ENCODE measurements at regions not wholly inside any gene's neighbourhood (a gene's known extent, or its start where the extent isn't known, plus 50 kb on each side); places are given as distances from the start of the nearest gene placed in this dataset.
"Not testable (repeated sequence)": the region's sequence is repeated elsewhere in the genome, so short reads cannot be mapped to it uniquely, and the experiment has no call there.

DNA sequence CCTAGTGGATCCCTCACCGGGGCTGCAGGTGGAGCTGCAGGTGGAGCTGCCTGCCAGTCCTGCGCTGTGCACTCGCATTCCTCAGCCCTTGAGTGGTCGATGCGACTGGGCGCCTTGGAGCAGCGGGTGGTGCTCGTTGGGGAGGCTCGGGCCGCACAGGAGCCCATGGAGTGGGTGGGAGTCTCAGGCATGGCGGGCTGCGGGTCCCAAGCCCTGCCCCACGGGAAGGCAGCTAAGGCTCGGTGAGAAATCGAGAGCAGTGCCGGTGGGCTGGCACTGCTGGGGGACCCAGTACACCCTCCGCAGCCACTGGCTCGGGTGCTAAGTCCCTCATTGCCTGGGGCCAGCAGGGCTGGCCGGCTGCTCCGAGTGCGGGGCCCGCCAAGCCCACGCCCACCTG is 351.8 kb upstream of the CITED2 start:
- not testable (repeated sequence) for H3K4me1 ChIP-seq (ENCODE audit: insufficient read depth, low read length); H3K9ac ChIP-seq (ENCODE audit: low read depth, low read length); H3K36me3 ChIP-seq (ENCODE audit: insufficient read depth, low read length); H3K9me3 ChIP-seq (ENCODE audit: insufficient read depth, low read depth, low read length); H3K27ac ChIP-seq (ENCODE audit: low read depth, low read length); H3K27me3 ChIP-seq (ENCODE audit: insufficient read depth, low read length); H3K4me3 ChIP-seq (ENCODE audit: low read length)
- 94% methylated on average over 23 of the region's 23 CpGs for WGBS

DNA sequence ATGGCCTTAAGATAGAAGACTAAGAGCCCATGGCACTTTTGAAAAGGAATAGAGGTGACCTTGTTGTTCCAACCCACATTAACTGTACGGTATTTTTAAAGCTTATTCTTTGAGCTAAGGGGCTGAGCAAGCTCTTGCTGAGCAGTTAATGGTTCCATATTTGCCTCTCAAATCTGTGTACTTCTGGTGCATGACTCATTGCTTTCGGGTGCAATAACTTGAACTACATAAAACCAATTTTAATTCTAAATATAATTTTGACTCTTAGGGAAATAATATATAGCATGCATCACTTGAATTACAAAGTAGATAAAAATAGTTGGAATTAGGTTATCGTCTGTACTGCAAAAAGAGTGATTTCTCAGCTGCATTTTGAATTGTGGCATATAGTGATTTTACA is 348.1 kb upstream of the CITED2 start:
- 84% methylated on average over 3 of the region's 3 CpGs for WGBS
- H3K36me3 ChIP-seq (ENCODE audit: insufficient read depth, low read length), result no peaks in the 10 kb centered on the region
- no peaks in the 10 kb centered on the region for H3K27me3 ChIP-seq (ENCODE audit: insufficient read depth, low read length)

DNA sequence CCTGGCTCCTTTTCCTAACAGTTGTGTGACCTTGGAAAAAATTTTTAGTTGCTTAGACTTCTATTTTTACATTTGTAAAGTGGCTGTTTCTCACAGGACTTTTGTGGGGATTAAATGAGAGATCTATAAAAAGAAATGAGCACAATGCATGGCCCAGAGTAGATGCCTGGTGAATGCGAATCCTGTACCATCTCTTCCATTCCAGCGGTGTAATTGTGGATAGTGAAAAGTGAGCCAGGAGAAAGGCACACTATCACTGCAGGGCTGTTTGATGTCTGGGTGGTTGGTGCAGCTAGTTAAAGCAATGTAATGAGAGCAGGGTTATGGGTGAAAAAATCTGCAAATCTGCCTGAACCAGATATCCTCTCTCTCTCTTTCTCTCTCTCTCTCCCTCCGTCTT is 347.5 kb upstream of the CITED2 start:
- WGBS, result 92% methylated on average over 2 of the region's 3 CpGs

More for the DNA sequence above, 348.1 kb upstream of the CITED2 start:
- no peak overlapping the region for H3K4me3 ChIP-seq (ENCODE audit: low read length)
- no peak overlapping the region for H3K9ac ChIP-seq (ENCODE audit: low read depth, low read length)
- H3K4me1 ChIP-seq (ENCODE audit: insufficient read depth, low read length), result peaks cover 7% of the 10 kb centered on the region
- H3K27ac ChIP-seq (ENCODE audit: low read depth, low read length), result no peak overlapping the region
- 0 out of 2 replicates have a peak, but pooled peaks cover 3% of the 10 kb centered on the region for H3K9me3 ChIP-seq (ENCODE audit: insufficient read depth, low read depth, low read length)

DNA sequence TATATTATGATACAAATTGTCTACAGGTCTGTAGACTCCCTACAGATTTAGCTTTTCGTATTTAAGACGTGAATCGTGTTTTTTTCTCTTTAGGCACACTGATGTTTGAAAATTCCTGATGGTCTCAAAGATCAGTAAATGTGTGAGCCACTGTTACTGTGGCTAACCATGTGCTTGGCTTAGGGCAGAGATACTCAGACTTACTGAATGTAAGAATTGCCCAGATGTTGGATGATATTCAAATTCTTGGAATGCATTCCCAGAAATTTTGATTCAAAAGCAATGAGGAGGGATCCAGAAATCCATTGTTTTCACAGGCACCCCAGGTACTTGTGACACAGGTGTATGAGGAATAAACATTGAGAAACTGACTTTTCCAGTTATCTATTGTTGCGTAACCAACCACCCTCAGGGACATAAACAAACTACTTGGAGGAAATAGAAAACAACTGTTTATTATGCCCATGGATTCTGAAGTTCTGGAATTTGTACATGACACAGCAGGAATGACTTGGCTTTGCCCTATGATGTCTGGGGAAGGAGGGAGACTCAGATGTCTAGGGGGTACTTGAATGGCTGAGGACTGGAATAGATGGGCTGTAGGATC is 339.6 kb upstream of the CITED2 start:
- Histone ChIP-seq H3K9me3 (ENCODE audit: insufficient read depth, low read depth, low read length) (no peaks in the 10 kb centered on the region), H3K9ac (ENCODE audit: low read depth, low read length) (no peak overlapping the region), H3K4me1 (ENCODE audit: insufficient read depth, low read length) (no peaks in the 10 kb centered on the region), H3K4me3 (ENCODE audit: low read length) (no peak overlapping the region), H3K36me3 (ENCODE audit: insufficient read depth, low read length) (no peaks in the 10 kb centered on the region), H3K27me3 (ENCODE audit: insufficient read depth, low read length) (no peaks in the 10 kb centered on the region), H3K27ac (ENCODE audit: low read depth, low read length) (no peak overlapping the region)
- WGBS, result 95% methylated on average over 3 of the region's 4 CpGs

More for the DNA sequence above, 347.5 kb upstream of the CITED2 start:
- Histone ChIP-seq H3K9ac (ENCODE audit: low read depth, low read length) (no peak overlapping the region), H3K27me3 (ENCODE audit: insufficient read depth, low read length) (no peaks in the 10 kb centered on the region), H3K4me1 (ENCODE audit: insufficient read depth, low read length) (peaks cover 7% of the 10 kb centered on the region), H3K27ac (ENCODE audit: low read depth, low read length) (no peak overlapping the region), H3K4me3 (ENCODE audit: low read length) (no peak overlapping the region), H3K9me3 (ENCODE audit: insufficient read depth, low read depth, low read length) (0 out of 2 replicates have a peak, but pooled peaks cover 3% of the 10 kb centered on the region), H3K36me3 (ENCODE audit: insufficient read depth, low read length) (no peaks in the 10 kb centered on the region)

DNA sequence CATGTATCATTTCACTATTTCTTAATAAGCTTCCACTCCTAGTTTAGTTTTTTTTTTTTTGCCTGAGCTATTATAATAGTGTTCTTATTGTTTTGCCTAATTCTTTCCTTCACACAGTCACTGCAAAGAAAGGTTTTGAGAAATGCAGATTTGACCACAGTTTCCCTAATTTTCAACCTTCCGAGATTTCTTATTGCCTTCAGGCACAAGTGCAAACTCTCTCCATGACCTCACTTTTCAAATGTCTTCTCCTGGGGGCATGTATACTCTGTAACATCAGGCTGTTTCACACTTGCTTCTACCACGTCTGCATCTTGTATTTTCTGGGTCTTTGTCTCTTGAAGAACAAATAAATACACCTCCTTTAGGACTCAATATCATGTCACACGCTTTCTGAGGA is 339.0 kb upstream of the CITED2 start:
- H3K9me3 ChIP-seq (ENCODE audit: insufficient read depth, low read depth, low read length), result no peaks in the 10 kb centered on the region
- no peak overlapping the region for H3K27ac ChIP-seq (ENCODE audit: low read depth, low read length)
- no peaks in the 10 kb centered on the region for H3K4me1 ChIP-seq (ENCODE audit: insufficient read depth, low read length)
- no peak overlapping the region for H3K4me3 ChIP-seq (ENCODE audit: low read length)
- WGBS, result 83% methylated on average over 3 of the region's 3 CpGs
- no peak overlapping the region for H3K9ac ChIP-seq (ENCODE audit: low read depth, low read length)
- no peaks in the 10 kb centered on the region for H3K36me3 ChIP-seq (ENCODE audit: insufficient read depth, low read length)
- H3K27me3 ChIP-seq (ENCODE audit: insufficient read depth, low read length), result no peaks in the 10 kb centered on the region

DNA sequence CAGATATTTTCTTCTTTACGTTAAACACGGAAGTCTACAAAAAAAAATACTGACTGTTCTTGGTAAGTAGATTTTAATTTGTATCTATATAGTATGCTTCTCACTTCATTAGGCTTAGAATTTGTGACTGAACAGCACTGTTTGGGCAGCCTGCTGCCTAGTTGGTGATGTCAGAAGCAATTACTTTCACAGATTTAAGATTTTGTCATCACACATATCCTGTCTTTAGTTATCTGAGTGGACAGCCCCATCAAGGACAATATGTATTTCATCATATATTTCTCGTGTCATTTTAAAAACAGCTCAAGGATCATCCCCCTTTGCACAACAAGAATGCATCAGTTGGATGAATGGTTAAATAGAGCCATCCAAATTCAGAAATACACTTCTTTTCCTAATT is 338.4 kb upstream of the CITED2 start:
- Histone ChIP-seq H3K9me3 (ENCODE audit: insufficient read depth, low read depth, low read length) (no peaks in the 10 kb centered on the region), H3K9ac (ENCODE audit: low read depth, low read length) (no peak overlapping the region), H3K36me3 (ENCODE audit: insufficient read depth, low read length) (no peaks in the 10 kb centered on the region), H3K4me3 (ENCODE audit: low read length) (no peak overlapping the region), H3K4me1 (ENCODE audit: insufficient read depth, low read length) (no peaks in the 10 kb centered on the region), H3K27me3 (ENCODE audit: insufficient read depth, low read length) (no peaks in the 10 kb centered on the region), H3K27ac (ENCODE audit: low read depth, low read length) (no peak overlapping the region)
- WGBS, result 100% methylated on average over 2 of the region's 3 CpGs

GRCh38 chr6:139711804-139712585 is 337.5 kb upstream of the CITED2 start:
- Histone ChIP-seq H3K27me3 (ENCODE audit: insufficient read depth, low read length) (no peaks in the 10 kb centered on the region), H3K9ac (ENCODE audit: low read depth, low read length) (no peak overlapping the region), H3K36me3 (ENCODE audit: insufficient read depth, low read length) (no peaks in the 10 kb centered on the region), H3K4me1 (ENCODE audit: insufficient read depth, low read length) (no peaks in the 10 kb centered on the region), H3K4me3 (ENCODE audit: low read length) (no peak overlapping the region), H3K27ac (ENCODE audit: low read depth, low read length) (no peak overlapping the region), H3K9me3 (ENCODE audit: insufficient read depth, low read depth, low read length) (no peaks in the 10 kb centered on the region)
- WGBS, result 97% methylated on average over 2 of the region's 2 CpGs

DNA sequence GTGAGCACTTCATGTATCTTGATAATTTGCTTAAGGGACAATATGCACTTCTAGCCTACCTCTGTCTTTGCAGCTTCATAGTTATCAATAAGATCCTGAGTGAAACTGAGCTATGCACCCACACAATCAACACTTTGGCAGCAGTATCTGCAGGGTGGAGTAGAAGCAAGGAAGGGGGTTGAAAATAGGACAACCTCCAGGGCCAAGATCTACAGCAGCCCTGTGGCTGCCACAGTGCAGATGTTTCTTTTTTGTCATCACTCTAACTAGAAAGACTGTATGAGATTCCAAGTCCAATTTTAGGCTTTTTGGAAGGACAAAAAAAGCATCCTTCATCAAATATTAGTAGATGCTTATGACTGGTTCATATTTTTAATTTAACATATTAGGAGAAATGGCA is 336.1 kb upstream of the CITED2 start:
- no peak overlapping the region for H3K4me3 ChIP-seq (ENCODE audit: low read length)
- no peak overlapping the region for H3K9ac ChIP-seq (ENCODE audit: low read depth, low read length)
- no peaks in the 10 kb centered on the region for H3K36me3 ChIP-seq (ENCODE audit: insufficient read depth, low read length)
- H3K27ac ChIP-seq (ENCODE audit: low read depth, low read length), result no peak overlapping the region
- no peaks in the 10 kb centered on the region for H3K9me3 ChIP-seq (ENCODE audit: insufficient read depth, low read depth, low read length)
- no peaks in the 10 kb centered on the region for H3K27me3 ChIP-seq (ENCODE audit: insufficient read depth, low read length)
- H3K4me1 ChIP-seq (ENCODE audit: insufficient read depth, low read length), result no peaks in the 10 kb centered on the region

DNA sequence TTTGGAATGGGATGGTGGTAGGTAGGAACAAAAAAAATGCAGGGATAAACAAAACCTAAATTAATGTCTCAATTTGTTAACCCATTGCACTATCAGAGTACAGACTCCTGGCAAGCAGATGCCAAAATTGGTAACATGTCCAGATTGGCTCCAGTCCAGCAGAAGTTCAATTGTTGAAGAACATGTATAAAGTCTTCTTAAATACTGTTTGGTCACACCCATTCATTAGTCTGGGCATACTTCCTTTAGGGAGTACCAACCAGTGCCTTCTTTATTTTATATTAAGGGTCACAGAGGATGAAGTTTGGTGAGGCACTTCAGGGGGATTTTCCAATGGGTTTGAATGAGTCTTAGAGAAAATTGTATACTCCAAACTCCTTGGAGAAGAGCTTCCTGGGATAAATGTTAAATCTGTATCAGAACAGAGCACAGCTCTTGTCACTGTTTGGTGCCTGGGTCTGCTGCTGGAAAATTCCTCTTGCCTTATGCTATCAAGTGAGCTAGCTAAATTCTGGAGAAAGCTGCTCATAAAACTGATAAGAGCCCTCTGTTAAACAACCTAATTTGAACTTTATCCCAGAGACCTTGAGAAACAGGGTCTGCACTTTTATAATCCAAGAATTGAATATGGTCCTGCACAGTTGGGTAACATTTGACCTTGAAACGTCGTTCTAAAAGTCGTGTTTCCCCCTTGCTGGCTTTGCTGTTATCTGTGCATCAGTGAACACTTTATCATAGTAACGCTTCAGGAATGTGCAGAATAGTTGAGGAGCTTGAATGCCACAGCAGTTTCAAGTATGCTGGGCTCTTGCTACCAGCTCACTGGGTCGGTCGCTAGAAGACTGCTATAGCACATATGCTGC is 334.1 kb upstream of the CITED2 start:
- Histone ChIP-seq H3K27ac (ENCODE audit: low read depth, low read length) (no peak overlapping the region), H3K4me1 (ENCODE audit: insufficient read depth, low read length) (no peaks in the 10 kb centered on the region), H3K9ac (ENCODE audit: low read depth, low read length) (no peak overlapping the region), H3K9me3 (ENCODE audit: insufficient read depth, low read depth, low read length) (no peaks in the 10 kb centered on the region), H3K4me3 (ENCODE audit: low read length) (no peak overlapping the region), H3K27me3 (ENCODE audit: insufficient read depth, low read length) (no peaks in the 10 kb centered on the region), H3K36me3 (ENCODE audit: insufficient read depth, low read length) (no peaks in the 10 kb centered on the region)
- WGBS, result 93% methylated on average over 6 of the region's 6 CpGs

- Histone ChIP-seq H3K27me3 (ENCODE audit: insufficient read depth, low read length) (no peaks in the 10 kb centered on the region), H3K4me3 (ENCODE audit: low read length) (no peak overlapping the region), H3K27ac (ENCODE audit: low read depth, low read length) (no peak overlapping the region), H3K4me1 (ENCODE audit: insufficient read depth, low read length) (no peaks in the 10 kb centered on the region), H3K9ac (ENCODE audit: low read depth, low read length) (no peak overlapping the region), H3K36me3 (ENCODE audit: insufficient read depth, low read length) (no peaks in the 10 kb centered on the region), H3K9me3 (ENCODE audit: insufficient read depth, low read depth, low read length) (no peaks in the 10 kb centered on the region)
- 93% methylated on average over 3 of the region's 3 CpGs for WGBS
Measured at GRCh38 chr6:139706912-139707311, 332.5 kb upstream of the CITED2 start.

- no peak overlapping the region for H3K27ac ChIP-seq (ENCODE audit: low read depth, low read length)
- no peaks in the 10 kb centered on the region for H3K27me3 ChIP-seq (ENCODE audit: insufficient read depth, low read length)
- H3K36me3 ChIP-seq (ENCODE audit: insufficient read depth, low read length), result no peaks in the 10 kb centered on the region
- WGBS, result 98% methylated on average over 3 of the region's 3 CpGs
- no peaks in the 10 kb centered on the region for H3K9me3 ChIP-seq (ENCODE audit: insufficient read depth, low read depth, low read length)
- no peaks in the 10 kb centered on the region for H3K4me1 ChIP-seq (ENCODE audit: insufficient read depth, low read length)
- H3K9ac ChIP-seq (ENCODE audit: low read depth, low read length), result no peak overlapping the region
- H3K4me3 ChIP-seq (ENCODE audit: low read length), result no peak overlapping the region
Measured at GRCh38 chr6:139705284-139705683, 330.8 kb upstream of the CITED2 start.
